GM12874 (cell line): ENCODE measurements at regions not wholly inside any gene's neighbourhood (a gene's known extent, or its start where the extent isn't known, plus 50 kb on each side); places are given as distances from the start of the nearest gene placed in this dataset.

Source experiments
- CTCF ChIP-seq: IDR thresholded peaks from 2 replicates; pipeline ENCODE4 v1.5.1; 2011; ENCODE audit warnings: low read depth, mild to moderate bottlenecking, control low read depth, low read length, moderate library complexity; ENCODE audit not compliant: insufficient read depth

- TF ChIP-seq CTCF: no peak
Measured at GRCh38 chr6:2385471-2385983, 140.1 kb upstream of the GMDS start.

- TF ChIP-seq CTCF: no peak
Measured at GRCh38 chr6:2384528-2384927, 139.1 kb upstream of the GMDS start.

- TF ChIP-seq CTCF: no peak
Measured at GRCh38 chr6:2381872-2382661, 136.7 kb upstream of the GMDS start.

- no peak for TF ChIP-seq CTCF
Measured at GRCh38 chr6:2378891-2379652, 133.7 kb upstream of the GMDS start.

GRCh38 chr6:2378046-2378657 is 132.7 kb upstream of the GMDS start:
- no peak for TF ChIP-seq CTCF

- no peak for TF ChIP-seq CTCF
Measured at GRCh38 chr6:2376429-2377355, 131.3 kb upstream of the GMDS start.

GRCh38 chr6:2375443-2375842 is 130.0 kb upstream of the GMDS start:
- TF ChIP-seq CTCF: no peak
